ENCODE measurements at regions not wholly inside any gene's neighbourhood (a gene's known extent, or its start where the extent isn't known, plus 50 kb on each side); places are given as distances from the start of the nearest gene placed in this dataset.
"Not testable (repeated sequence)": the region's sequence is repeated elsewhere in the genome, so short reads cannot be mapped to it uniquely, and the experiment has no call there.

GRCh38 chr2:191476901-191477300 is 201.0 kb upstream of the NABP1 start:
- DNase-seq = no peak

GRCh38 chr2:191478799-191479679 is 198.9 kb upstream of the NABP1 start:
- DNase-seq = peak; percentile 74

GRCh38 chr2:191479680-191480023 is 198.3 kb upstream of the NABP1 start:
- DNase-seq = no peak

GRCh38 chr2:191481305-191482070 is 196.4 kb upstream of the NABP1 start:
- no peak for DNase-seq

GRCh38 chr2:191483117-191483516 is 194.8 kb upstream of the NABP1 start:
- no peak for DNase-seq

- no peak for DNase-seq
Observed at GRCh38 chr2:191486584-191487320, 191.2 kb upstream of the NABP1 start.

- no peak for DNase-seq
Observed at GRCh38 chr2:191488135-191488534, 189.8 kb upstream of the NABP1 start.

- no peak for DNase-seq
Observed at GRCh38 chr2:191489177-191489576, 188.8 kb upstream of the NABP1 start.

- no peak for DNase-seq
Observed at GRCh38 chr2:191496838-191497237, 181.1 kb upstream of the NABP1 start.

- DNase-seq = no peak
Observed at GRCh38 chr2:191497822-191498221, 180.1 kb upstream of the NABP1 start.

- no peak for DNase-seq
Observed at GRCh38 chr2:191499050-191499449, 178.9 kb upstream of the NABP1 start.

- DNase-seq = no peak
Observed at GRCh38 chr2:191499874-191500565, 177.9 kb upstream of the NABP1 start.

- DNase-seq = no peak
Observed at GRCh38 chr2:191500566-191500883, 177.4 kb upstream of the NABP1 start.

GRCh38 chr2:191500884-191501560 is 176.9 kb upstream of the NABP1 start:
- no peak for DNase-seq

GRCh38 chr2:191501561-191502168 is 176.3 kb upstream of the NABP1 start:
- no peak for DNase-seq

- no peak for DNase-seq
Observed at GRCh38 chr2:191506515-191506914, 171.4 kb upstream of the NABP1 start.

GRCh38 chr2:191507252-191507853 is 170.6 kb upstream of the NABP1 start:
- DNase-seq = not testable (repeated sequence)

GRCh38 chr2:191508738-191509137 is 169.2 kb upstream of the NABP1 start:
- no peak for DNase-seq

- DNase-seq = peak; percentile 35
Observed at GRCh38 chr2:191512216-191512835, 165.6 kb upstream of the NABP1 start.

GRCh38 chr2:191512874-191513273 is 165.1 kb upstream of the NABP1 start:
- no peak for DNase-seq

- DNase-seq = no peak
Observed at GRCh38 chr2:191514613-191515012, 163.3 kb upstream of the NABP1 start.
